ENCODE measurements at regions not wholly inside any gene's neighbourhood (a gene's known extent, or its start where the extent isn't known, plus 50 kb on each side); places are given as distances from the start of the nearest gene placed in this dataset.

GRCh38 chr16:79320956-79321355, 279.6 kb downstream of the MAF start (continued):
- no peak for TF ChIP-seq REST (IDR thresholded peaks at IDR 0.05; ENCODE audit: borderline replicate concordance)

- H3K4me2 ChIP-seq (ENCODE audit: low read length): no peak overlapping the region
- no peaks in the 10 kb centered on the region for H3K36me3 ChIP-seq (ENCODE audit: insufficient read depth, low read length)
- H2AFZ ChIP-seq (ENCODE audit: low read depth, low read length): no peak overlapping the region
- no peak for TF ChIP-seq CTCF (IDR thresholded peaks at IDR 0.05; ENCODE audit: poor library complexity, severe bottlenecking)
- TF ChIP-seq TAF1 (IDR thresholded peaks at IDR 0.05; ENCODE audit: low read depth): no peak
- no peak for TF ChIP-seq MXI1 (conservative IDR thresholded peaks at IDR 0.05; ENCODE audit: poor library complexity, severe bottlenecking)
- TF ChIP-seq SMC3 (conservative IDR thresholded peaks at IDR 0.05; ENCODE audit: poor library complexity): no peak
- TF ChIP-seq POLR2AphosphoS5 (IDR thresholded peaks at IDR 0.05): no peak
- no peak for TF ChIP-seq EP300 (conservative IDR thresholded peaks at IDR 0.05; ENCODE audit: poor library complexity, severe bottlenecking)
- no peak for TF ChIP-seq REST (IDR thresholded peaks at IDR 0.05; ENCODE audit: borderline replicate concordance)
- no peak overlapping the region for H3K4me3 ChIP-seq (ENCODE audit: low read length)
- H3K9me3 ChIP-seq (ENCODE audit: low read length): no peaks in the 10 kb centered on the region
- no peaks in the 10 kb centered on the region for H3F3A ChIP-seq (ENCODE audit: insufficient read depth, low read length, poor library complexity, severe bottlenecking)
- no peak overlapping the region for H3K9ac ChIP-seq (ENCODE audit: low read length)
- no peaks in the 10 kb centered on the region for H3K79me2 ChIP-seq (replicated peaks; ENCODE audit: insufficient read depth, low read length)
- no peaks in the 10 kb centered on the region for H3K9me2 ChIP-seq (ENCODE audit: insufficient read depth, low read length)
- no peaks in the 10 kb centered on the region for H4K20me1 ChIP-seq (ENCODE audit: insufficient read depth)
- H3K27me3 ChIP-seq (ENCODE audit: insufficient read depth, low read depth, low read length): no peaks in the 10 kb centered on the region
- no peak overlapping the region for H3K27ac ChIP-seq (ENCODE audit: low read length)
Measured at GRCh38 chr16:79318143-79318899, 282.2 kb downstream of the MAF start.

Data from neural cell (in vitro differentiated cells).